Occipital lobe (tissue), 1 donor: ENCODE measurements at regions not wholly inside any gene's neighbourhood (a gene's known extent, or its start where the extent isn't known, plus 50 kb on each side); places are given as distances from the start of the nearest gene placed in this dataset.

Experiments
- DNase-seq: peaks from one replicate; lab custom pipeline; 2025; lab: John Stamatoyannopoulos, UW

DNA sequence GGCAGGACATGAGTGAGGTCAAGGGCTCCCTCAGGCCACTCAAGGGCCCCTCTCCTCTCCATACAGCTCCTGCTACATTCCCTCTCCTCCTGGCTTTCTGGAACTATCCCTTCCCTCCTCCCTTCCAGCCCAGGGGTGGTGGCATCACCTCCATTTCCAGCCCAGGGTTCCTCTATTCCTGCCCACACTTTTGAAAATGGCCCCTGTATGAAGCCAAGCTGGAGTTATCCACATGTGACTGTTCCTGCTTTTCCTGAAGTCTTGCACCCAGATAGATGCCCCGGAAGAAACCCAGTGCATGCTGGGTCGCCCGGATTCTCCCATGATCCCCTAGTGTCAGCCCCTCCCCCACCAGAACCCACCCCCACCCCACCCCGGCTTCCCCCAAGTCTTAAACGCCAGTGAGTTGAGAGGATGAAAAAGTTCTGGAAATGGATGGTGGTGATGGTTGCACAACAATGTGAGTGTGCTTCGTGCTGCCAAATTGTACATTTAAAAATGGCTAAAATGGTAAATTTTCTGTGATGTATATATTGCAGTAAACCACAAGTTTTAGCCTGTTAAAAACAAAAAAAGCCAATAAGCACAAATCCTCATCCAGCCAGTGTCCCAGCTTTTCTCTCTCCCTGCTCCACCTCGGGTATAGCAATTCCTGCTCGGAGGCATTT lies 136.9 kb downstream of the SCARB1 start:
- DNase-seq, result no peak

DNA sequence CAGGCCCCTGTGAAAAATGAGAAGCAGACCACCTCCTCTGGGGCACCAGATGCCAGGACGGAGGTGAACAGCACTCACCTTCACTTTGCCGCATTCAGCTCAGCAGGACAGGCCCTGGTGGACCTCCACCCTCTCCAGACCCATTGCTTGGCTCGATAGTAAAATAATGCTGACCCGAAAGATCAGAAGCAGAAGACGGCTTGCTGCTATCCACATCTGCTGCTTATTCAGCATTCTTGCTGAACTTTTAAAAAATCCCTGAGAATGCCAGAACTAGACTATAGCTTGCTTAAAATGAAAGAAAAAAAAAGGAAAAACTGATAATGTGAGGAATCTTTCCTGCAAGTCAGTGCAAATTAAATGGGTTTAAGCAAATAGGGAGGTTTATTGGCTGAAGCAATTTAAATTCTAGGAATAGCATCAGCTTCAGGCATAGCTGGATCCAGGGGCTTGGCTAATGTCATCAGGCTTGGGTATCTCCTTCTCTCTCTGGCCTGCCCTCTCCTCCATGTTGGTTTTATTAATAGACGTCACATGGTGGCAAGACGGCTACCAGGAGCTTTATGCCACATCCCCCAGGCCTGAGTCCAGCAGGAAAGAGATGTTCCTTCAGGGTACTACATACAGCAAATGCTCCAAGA lies 137.9 kb downstream of the SCARB1 start:
- DNase-seq, result no peak

DNA sequence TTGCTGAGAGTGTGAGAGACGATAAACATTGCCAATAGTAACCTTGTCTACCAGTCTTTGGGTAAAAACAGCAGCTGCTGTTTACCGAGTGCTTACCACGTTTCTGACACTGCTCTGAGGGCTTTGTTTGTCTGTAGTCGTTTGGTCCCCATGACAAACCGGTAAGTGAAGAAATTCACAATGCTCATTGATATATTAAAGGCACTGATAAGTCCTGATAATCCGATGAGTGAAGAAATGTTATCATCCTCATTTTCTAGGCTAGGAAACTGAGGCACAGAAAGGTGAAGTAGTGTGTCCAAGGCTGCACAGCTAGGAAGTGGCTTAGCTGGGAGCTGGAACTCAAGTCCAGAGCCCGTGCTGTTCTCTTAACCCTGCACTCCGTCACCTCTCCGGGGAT lies 138.6 kb downstream of the SCARB1 start:
- no peak for DNase-seq

DNA sequence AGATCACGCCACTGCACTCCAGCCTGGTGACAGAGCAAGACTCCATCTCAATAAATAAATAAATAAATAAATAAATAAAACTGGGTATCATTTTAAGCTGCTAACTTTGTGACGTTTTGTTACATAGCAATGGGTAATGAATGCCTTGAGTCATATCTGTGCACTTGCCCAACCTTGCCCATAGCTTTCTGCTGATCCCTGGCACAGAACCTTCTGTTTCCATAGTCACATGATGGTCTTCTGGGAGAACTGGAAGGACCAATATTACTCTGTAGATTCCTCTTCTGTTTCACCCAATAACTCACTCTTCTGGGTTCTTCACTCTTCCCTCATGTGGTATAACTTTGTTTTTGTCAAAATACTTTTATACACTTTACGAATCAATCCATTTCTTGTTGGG lies 140.8 kb downstream of the SCARB1 start:
- DNase-seq, result no peak

DNA sequence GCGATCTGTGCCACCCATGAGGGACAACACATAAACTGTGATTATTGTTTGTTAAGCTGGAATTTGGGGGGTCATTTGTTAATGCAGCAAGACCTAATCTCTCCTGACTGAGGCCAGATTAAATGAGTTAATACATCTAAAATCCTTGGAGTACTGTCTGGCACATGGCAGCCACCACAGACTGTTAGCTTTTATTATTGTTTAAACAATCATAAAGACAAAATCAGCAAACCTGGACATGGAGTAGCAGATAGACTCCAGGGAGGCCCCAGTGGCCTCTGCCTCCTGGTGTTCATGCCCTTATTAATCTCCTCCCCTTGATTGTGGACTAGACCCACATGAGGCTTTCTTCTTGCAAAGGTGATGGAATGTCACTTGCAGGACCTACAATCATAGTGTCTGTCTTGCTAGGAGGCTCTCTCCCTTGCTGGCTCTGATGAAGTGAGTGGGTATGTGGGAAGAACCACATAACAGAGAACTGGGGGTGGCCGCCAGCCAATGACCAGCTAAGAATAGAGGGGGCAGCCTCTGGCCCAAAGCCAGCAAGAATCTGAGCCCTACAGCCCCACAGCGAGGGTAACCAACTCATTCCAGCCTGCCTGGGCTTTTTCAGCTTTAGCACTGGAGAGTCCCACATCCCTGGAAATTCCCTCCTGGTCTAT lies 142.0 kb downstream of the SCARB1 start:
- DNase-seq, result no peak

DNA sequence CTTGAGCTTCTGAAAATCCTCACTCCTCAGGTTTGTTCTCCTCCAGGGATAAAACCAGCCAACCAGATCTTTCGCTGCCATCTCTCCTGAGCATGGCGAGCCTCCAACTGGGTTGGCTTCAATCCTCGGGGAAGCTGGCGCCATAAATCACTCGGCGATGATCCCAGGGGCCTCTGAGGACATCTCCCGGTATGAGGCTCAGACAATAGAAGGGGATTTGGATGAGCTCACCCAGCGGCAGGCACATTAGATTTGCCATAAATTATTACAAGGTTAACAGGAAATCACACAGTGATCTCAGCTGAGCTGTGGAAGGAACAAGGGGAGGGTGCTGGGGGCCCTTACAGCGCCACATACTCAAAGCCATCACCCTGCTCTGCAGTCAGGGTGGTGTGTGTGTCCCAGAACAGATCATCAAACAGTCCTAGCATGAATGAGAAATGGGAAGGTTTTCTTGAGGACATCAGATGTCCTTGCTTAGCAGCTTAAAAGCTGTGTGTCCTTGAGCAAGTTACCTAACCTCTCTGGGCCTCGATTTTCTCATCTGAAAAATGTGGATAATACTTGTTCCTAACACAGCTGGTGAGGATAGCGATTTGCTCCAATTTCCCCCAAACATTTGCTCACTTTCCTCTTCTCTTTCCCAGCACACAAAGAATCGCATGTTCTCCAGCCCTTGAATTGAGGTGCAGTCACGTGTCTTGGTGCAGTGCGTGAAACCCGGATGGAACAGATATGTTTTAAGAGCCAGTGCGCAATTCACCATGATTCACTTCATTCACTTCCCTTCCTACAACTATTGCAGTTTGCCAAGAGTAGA lies 142.8 kb downstream of the SCARB1 start:
- DNase-seq, result peak; percentile 72

DNA sequence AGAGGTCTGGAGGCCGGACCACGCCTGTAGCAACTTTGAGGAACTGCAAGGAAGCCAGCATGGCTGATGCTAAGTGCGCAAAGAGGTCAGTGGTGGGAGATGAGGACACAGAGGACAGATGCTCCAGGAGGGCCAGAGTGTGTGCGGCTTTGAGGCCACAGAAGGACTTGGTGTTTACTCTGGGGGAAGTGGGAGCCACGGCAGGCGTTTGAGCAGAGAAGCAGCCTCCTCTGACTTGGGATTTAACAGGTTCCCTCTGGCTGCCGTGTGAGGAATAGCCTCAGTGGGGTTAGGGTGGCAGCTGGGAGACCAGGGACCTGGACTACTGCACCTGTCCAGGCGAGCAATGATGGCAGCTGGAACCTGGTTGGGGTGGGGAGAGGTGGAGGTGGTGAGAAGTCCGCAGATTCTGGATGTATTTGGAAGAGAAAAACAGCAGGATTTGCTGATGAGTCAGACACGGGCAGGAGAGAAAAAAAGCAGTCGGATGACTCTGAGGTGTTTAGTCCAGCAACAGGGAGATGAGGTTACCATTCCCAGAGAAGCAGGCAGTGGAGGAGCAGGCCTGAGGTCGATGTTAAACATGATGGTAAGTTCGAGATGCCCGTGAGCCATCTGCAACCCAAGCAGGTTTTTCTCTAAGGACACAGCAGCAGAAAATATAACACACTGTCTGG lies 143.5 kb downstream of the SCARB1 start:
- peak; percentile 72 for DNase-seq

DNA sequence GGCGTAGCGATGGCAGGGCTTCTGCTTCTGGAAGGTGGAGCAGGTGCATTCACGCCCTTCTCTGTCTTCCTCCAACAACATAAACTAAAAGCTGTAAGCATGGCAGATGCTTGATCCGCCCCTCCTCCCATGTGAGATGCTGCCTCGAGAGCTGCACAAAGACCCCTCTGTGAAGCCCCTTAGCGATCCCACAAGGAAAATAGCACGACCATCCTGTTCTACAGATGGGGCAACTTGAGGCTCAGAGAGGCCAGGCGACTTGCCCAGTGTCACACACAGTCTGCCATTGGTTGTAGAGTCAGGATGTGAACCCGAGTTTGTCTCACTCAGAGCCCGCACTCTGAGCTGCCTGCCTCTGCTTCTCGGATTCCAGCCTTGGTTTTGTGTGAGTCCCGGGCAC lies 144.4 kb downstream of the SCARB1 start:
- DNase-seq, result no peak

DNA sequence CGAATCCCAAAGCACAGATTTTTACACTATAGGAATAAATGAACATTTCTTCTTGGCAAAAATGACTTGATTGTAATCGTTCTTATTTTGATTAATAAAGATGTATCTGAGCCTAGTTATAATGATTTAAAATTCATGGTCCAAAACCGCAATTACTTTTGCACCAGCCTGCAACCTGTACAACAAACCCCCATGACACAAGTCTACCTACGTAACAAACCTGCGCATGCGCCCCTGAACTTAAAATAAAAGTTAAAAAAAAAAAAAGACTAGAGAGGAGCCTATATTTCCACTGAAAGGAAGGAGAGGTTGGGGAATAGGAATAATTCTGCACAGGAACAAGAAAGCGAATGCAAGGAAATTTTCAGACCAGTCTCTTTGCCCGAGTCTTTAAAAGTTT lies 145.2 kb downstream of the SCARB1 start:
- DNase-seq, result no peak

DNA sequence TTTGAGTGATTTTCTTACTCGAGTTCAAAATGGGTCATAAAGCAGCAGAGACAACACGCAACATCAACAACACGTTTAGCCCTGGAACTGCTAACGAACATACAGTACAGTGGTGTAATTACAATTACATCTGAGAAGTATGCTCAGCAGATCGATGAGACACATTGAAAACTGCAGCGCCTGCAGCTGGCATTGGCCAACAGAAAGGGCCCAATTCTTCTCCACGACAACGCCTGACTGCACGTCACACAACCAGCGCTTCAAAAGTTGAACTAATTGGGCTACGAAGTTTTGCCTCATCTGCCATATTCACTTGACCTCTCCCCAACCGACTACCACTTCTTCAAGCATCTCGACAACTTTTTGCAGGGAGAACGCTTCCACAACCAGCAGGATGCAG lies 145.6 kb downstream of the SCARB1 start:
- no peak for DNase-seq

DNA sequence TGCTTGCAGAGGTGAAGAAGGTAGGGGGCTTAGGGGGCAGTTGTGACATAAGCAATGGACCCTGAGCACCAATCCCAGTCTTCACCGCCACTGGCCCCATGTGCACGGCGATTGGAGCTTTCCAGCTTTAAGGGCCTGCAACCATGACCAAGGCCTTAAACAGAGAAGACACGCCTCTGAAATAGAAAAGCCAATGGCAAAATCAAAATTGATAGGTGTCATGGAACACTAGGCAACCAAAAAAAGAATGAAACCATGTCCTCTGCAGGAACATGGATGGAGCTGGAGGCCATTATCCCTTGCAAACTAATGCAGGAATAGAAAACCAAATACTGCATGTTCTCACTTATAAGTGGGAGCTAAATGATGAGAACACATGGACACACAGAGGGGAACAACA lies 146.3 kb downstream of the SCARB1 start:
- DNase-seq, result no peak

DNA sequence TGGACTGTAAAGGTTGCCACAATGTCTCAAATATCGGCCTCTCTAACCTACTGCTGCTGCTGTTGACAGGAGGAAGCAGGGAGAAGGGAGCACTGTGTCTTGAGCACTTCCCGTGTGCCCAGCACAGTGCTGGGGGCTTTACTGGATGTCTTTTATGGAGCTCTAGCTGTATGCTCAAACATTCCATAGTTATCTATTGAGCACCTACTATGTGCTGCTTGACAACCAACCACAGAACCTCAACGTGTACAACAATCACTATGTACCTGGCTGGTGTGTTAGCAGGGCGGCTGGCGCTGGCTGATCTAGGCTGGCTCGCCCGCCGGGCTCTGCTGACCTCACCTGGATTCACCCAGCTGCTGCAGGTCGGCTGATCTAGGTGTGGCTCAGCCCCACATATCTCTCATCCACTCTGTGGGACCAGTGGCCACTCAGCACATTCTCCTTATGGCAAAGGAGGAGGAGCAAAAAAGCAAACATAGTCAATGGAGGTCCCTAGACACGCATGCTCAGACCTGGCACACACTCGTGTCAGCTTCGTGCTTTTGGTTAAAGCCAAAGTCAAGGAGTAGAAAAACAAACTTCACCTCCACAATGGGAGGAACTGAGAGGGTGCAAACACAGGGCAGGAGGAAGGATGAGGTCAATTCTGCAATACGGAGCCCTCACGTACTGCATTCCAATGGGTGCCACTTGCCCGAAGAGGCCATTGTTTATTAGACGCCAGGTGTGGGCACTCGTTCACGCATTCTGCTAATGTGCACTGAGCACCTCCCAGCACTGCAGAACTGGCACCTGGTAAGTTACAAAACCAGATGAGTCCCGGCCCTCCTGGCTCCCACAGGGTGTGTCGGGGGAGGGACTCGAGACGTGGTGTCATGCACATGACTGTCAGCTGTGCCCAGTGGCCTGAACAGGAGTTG lies 147.2 kb downstream of the SCARB1 start:
- no peak for DNase-seq

DNA sequence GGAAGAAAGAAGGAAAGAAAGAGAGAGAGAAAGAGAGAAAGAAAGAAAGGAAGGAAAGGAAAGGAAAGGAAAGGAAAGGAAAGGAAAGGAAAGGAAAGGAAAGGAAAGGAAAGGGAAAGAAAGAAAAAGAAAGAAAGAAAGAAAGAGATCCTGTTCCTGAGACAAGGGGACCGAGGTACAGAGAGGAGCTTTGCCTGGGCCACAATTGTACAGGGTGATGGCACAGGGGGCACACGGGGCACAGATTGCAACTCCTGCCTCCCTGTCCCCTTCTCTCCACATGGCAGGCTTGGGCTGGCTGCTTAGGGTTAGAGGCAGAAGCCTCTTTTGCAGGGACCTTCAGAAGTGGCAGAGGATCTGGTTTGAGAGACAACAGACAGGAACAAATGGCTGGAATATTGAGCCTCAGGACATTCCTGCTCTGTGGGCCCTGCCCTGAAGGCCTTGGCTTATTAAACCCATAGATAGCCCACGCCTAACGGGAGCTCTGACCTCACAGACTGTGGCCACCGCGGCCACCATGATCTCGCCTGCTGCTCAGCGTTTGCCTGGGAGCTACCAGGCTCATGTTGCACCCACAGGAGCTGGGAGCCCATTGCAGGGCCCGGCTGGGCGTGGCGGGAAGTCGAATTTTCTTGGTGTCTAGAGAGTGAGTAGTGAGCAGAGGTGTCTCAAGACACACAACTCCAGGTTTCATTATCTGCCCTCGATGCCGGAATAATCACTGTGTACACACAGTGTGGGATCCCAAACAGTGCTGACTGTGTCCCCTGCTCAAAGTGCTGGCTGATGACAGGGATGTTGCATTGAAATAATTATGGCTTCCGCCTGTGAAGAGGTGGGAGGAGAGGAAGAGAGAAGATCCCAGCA lies 147.9 kb upstream of the NCOR2 start:
- no peak for DNase-seq

DNA sequence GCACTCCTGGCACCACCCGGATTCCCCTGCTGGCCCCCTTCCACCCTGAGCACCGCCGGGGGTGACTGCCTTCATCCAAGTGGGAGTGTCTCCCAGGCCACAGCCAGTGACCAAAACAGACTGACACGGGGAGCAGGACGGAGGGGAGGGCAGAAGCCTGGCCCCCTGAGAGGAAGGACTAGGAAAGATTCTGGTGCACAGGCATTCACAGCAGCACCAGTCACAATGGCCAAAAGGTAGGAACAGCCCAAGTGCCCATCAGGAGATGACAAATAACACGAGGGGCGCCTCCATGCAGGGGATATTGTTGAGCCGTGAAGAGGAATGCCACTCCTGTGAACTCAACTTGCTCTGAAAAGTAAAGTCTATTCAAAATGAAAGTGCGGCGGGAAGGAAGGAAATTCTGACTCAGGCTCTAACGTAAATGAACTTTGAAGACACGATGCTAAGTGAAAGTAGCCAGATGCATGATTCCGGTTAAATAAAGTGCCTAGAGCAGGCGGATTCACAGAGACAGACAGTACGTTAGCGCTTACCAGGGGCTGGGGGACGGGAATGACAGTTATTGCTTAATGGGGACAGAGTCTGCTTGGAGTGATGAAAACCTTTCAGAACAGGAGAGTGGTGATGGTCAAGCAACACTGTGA lies 146.1 kb upstream of the NCOR2 start:
- DNase-seq, result no peak

DNA sequence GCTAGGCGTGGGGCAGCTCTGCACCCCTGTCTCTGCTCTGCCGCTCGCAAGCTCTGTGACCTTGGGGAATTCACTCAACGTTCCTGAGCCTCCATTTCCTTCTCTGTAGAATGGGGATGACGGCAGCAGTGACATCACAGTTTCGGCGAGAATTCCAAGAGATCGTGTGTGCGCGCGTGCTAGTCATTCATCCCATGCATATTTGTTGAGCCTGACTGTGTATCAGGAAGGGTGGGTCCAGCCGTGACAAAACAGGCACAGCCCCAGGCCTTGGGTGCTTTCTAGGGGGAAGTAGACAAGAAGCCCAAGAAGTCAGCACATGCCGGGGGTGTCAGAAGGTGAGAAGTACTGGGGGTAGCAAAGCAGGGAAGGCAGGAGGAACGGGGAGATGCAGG lies 145.6 kb upstream of the NCOR2 start:
- no peak for DNase-seq

DNA sequence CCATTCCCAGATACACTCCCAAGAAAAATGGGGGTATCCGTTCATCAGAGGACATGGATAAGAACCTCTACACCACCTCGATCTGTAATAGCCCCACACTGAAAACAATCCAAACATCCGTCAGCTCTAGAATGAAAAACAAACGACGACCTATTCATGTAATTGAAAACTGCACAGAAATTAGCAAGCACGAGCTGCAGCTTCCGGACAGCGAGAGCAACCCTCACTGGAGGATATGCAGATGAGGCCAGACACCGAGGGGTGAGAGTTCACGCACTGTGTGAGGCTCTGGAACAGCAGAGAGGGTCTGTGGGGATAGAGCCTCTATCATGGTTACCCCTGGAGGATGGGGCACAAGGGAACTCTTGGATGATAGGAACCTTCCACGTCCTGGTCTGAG lies 143.9 kb upstream of the NCOR2 start:
- DNase-seq, result no peak

DNA sequence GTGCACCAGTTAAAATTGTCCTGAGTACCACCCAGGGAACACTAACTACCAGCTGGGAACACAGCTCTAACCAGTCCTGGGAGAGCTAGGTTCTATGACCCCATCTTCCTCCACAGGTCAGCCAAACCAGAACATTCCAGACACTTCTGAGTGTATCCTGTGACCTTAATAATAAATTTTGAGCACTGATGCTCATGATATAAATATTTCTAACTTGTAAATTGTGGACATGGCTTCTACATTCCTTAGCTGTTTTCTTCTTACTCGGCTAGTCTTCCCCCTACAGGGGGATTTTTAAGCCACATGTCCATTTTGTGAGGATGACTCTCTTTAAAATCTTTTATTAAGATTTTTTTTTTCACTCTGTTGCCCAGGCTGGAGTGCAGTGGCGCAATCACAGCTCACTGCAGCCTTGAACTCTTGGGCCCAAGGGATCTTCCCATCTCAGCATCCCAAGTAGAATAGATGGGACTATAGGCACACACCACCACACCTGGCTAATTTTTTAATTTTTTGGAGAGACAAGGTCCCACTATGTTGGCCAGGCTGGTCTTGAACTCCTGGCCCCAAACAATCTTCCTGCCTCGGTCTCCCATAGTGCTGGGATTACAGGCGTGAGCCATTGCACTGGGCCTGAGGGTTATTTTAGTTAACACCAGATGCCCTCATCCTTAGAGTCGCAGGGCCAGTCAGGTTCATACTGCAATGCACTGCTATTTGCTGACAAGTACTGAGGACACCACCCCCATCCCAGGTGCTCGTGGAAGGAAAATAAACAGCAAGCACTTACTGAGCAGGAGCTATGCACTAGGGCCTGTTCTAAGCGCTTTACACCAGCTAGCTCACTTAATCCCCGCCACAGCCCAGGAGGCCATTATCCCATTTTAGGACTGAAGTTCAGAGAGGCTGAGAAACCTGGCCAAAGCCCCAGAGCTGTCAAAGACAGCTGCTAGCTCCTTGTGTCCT lies 142.6 kb upstream of the NCOR2 start:
- no peak for DNase-seq

DNA sequence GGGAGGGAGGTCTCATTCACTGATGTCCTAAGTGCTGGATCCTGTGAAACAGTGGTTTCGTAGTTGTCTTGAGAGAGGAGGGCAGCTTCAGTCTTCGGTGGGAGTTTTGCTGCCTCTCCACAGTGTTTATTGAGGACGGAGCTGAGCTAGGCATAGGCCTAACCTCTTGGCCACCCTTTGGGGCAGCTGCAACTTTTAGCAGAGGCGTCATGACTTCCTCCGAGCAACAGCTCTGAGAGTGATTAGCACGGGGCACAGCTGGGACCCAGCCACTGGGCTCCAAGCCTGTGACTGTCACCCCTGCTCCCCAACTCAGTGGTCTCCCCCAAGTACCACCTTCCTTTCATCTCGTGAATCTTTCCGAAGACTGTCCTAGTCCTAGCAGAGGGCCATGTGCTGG lies 139.9 kb upstream of the NCOR2 start:
- no peak for DNase-seq
